H1 (cell line): ENCODE measurements at regions not wholly inside any gene's neighbourhood (a gene's known extent, or its start where the extent isn't known, plus 50 kb on each side); places are given as distances from the start of the nearest gene placed in this dataset.

Source experiments
- CTCF ChIA-PET: fragments of 300-600 bp; sonication (Branson Sonifier 250); formaldehyde crosslinking; loops from one replicate; lab custom pipeline; 2021; ENCODE audit not compliant: partially characterized antibody; lab: Charles Lee
- POLR2A ChIA-PET: fragments of 300-600 bp; sonication (Branson Sonifier 250); formaldehyde crosslinking; loops from one replicate; lab custom pipeline; 2021; ENCODE audit warnings: inconsistent platforms; ENCODE audit not compliant: partially characterized antibody; lab: Charles Lee
- DNase-seq, 2 experiments: peaks; one replicate each; pipeline versions ENCODE4 v3.0.0 to v3.0.0-alpha.2; 2010 to 2022; ENCODE audit warnings: low spot score in 2 of 2, low read depth in 1 of 2, mixed read lengths in 1 of 2
- FAIRE-seq: peaks from 2 replicates; lab custom pipeline; 2011; peaks lifted over from hg19 to GRCh38; lab: Jason Lieb, UNC
- H2AFZ ChIP-seq: 2 replicates; pipeline ENCODE4 v1.8.1; 2012; ENCODE audit warnings: low read length, inconsistent platforms
- H2AK5ac ChIP-seq: 2 replicates; pipeline ENCODE4 v1.6.1; 2013; ENCODE audit warnings: low read depth, low read length
- H2BK120ac ChIP-seq: replicated peaks from 2 replicates; pipeline ENCODE3; 2013; ENCODE audit warnings: low read depth, low read length, inconsistent platforms
- H2BK12ac ChIP-seq: 2 replicates; pipeline ENCODE4 v1.6.1; 2013; ENCODE audit warnings: low read depth, low read length
- H2BK15ac ChIP-seq: 2 replicates; pipeline ENCODE4 v1.6.1; 2013; ENCODE audit warnings: low read length
- H2BK20ac ChIP-seq: 2 replicates; pipeline ENCODE4 v1.6.1; 2013; ENCODE audit warnings: low read length
- H2BK5ac ChIP-seq: 2 replicates; pipeline ENCODE4 v1.6.1; 2013; ENCODE audit warnings: low read depth, low read length
- H3K14ac ChIP-seq: 2 replicates; pipeline ENCODE4 v1.6.1; 2013; ENCODE audit warnings: inconsistent platforms; ENCODE audit not compliant: insufficient read length
- H3K18ac ChIP-seq: 2 replicates; pipeline ENCODE4 v1.6.1; 2013; ENCODE audit warnings: low read length; ENCODE audit errors: extremely low read depth
- H3K23ac ChIP-seq: 2 replicates; pipeline ENCODE4 v1.6.1; 2013; ENCODE audit warnings: inconsistent platforms; ENCODE audit not compliant: insufficient read length
- H3K23me2 ChIP-seq: 2 replicates; pipeline ENCODE4 v1.6.1; 2013; ENCODE audit warnings: low read depth, low read length
- H3K27ac ChIP-seq: 2 replicates; pipeline ENCODE4 v1.6.1; 2011; ENCODE audit warnings: low read depth, low read length, inconsistent platforms
- H3K27me3 ChIP-seq, 4 experiments: replicated peaks in 1 of 4; 1 replicate in 1 of 4; 2 replicates in 3 of 4; pipeline versions ENCODE4 v1.6.1 to v1.8.1; 2011 to 2013; ENCODE audit warnings: low read length in 3 of 4, mild to moderate bottlenecking in 3 of 4, inconsistent platforms in 2 of 4, mixed read lengths in 2 of 4, moderate library complexity in 1 of 4; ENCODE audit not compliant: control insufficient read depth in 3 of 4, insufficient read depth in 3 of 4; ENCODE audit errors: extremely low read depth in 1 of 4
- H3K36me3 ChIP-seq, 4 experiments: 2 replicates each; pipeline versions ENCODE4 v1.6.1 to v1.8.1; 2011 to 2013; ENCODE audit warnings: mild to moderate bottlenecking in 4 of 4, low read length in 3 of 4, moderate library complexity in 2 of 4, control low read depth in 1 of 4, inconsistent platforms in 1 of 4; ENCODE audit not compliant: insufficient read depth in 4 of 4, control insufficient read depth in 2 of 4
- H3K4ac ChIP-seq: replicated peaks from 2 replicates; pipeline ENCODE3; 2013; ENCODE audit warnings: low read length, low read depth, mixed read lengths, inconsistent platforms; ENCODE audit not compliant: insufficient read length
- H3K4me1 ChIP-seq, 4 experiments: replicated peaks in 1 of 4; 1 replicate in 1 of 4; 2 replicates in 3 of 4; pipeline versions ENCODE4 v1.6.1 to v1.8.1; 2011 to 2013; ENCODE audit warnings: low read length in 3 of 4, inconsistent platforms in 2 of 4, mixed read lengths in 1 of 4; ENCODE audit not compliant: insufficient read depth in 4 of 4, control insufficient read depth in 3 of 4
- H3K4me2 ChIP-seq, 2 experiments: 2 replicates each; pipeline versions ENCODE4 v1.6.1 to v1.8.1; 2011 to 2013; ENCODE audit warnings: low read depth in 2 of 2, low read length in 2 of 2, control low read depth in 1 of 2, inconsistent platforms in 1 of 2, mild to moderate bottlenecking in 1 of 2; ENCODE audit not compliant: insufficient read depth in 1 of 2
- H3K4me3 ChIP-seq, 4 experiments: fragments of 200-600, 300-600 bp in 1 of 4; sonication (generic), shearing (Covaris generic), sonication (Bioruptor Twin) in 1 of 4; 2 replicates each; pipeline versions ENCODE4 v1.5.1 to v1.8.1; 2011 to 2016; ENCODE audit warnings: low read length in 4 of 4, low read depth in 3 of 4, control low read depth in 2 of 4, inconsistent platforms in 2 of 4, mild to moderate bottlenecking in 2 of 4, mixed read lengths in 1 of 4, moderate library complexity in 1 of 4; ENCODE audit not compliant: insufficient read depth in 2 of 4; ENCODE audit errors: extremely low read depth in 1 of 4
- H3K56ac ChIP-seq: replicated peaks from 2 replicates; pipeline ENCODE3; 2013; ENCODE audit warnings: low read depth, mild to moderate bottlenecking, mixed read lengths, low read length, inconsistent platforms; ENCODE audit not compliant: insufficient read length
- H3K79me1 ChIP-seq: 2 replicates; pipeline ENCODE4 v1.6.1; 2013; ENCODE audit warnings: low read depth, low read length, control low read depth
- H3K79me2 ChIP-seq, 2 experiments: 2 replicates each; pipeline versions ENCODE4 v1.6.1 to v1.8.1; 2012 to 2013; ENCODE audit warnings: low read length in 2 of 2, mild to moderate bottlenecking in 2 of 2, inconsistent platforms in 1 of 2; ENCODE audit not compliant: insufficient read depth in 2 of 2, control insufficient read depth in 1 of 2
- H3K9ac ChIP-seq, 4 experiments: replicated peaks in 1 of 4; 1 replicate in 1 of 4; 2 replicates in 3 of 4; pipeline versions ENCODE4 v1.6.1 to v1.8.1; 2011 to 2013; ENCODE audit warnings: low read depth in 3 of 4, low read length in 3 of 4, control low read depth in 2 of 4, mild to moderate bottlenecking in 2 of 4, moderate library complexity in 2 of 4, inconsistent platforms in 1 of 4; ENCODE audit errors: extremely low read depth in 1 of 4
- H3K9me3 ChIP-seq, 2 experiments: 2 replicates each; pipeline versions ENCODE4 v1.6.1 to v1.8.1; 2012 to 2013; ENCODE audit warnings: mild to moderate bottlenecking in 2 of 2, moderate library complexity in 2 of 2, control low read depth in 1 of 2, inconsistent platforms in 1 of 2, low read depth in 1 of 2, low read length in 1 of 2, mixed read lengths in 1 of 2; ENCODE audit not compliant: insufficient read depth in 2 of 2
- H4K20me1 ChIP-seq, 2 experiments: replicated peaks in 1 of 2; 2 replicates each; pipeline versions ENCODE3 to v1.8.1; 2011 to 2013; ENCODE audit warnings: inconsistent platforms in 2 of 2, low read length in 2 of 2, mild to moderate bottlenecking in 1 of 2; ENCODE audit not compliant: insufficient read depth in 2 of 2, control insufficient read depth in 1 of 2
- H4K5ac ChIP-seq: 2 replicates; pipeline ENCODE4 v1.6.1; 2013; ENCODE audit warnings: low read length, low read depth, mixed read lengths, inconsistent platforms; ENCODE audit not compliant: insufficient read length
- H4K8ac ChIP-seq: 2 replicates; pipeline ENCODE4 v1.8.0; 2013; ENCODE audit warnings: mild to moderate bottlenecking, moderate library complexity, low read length, inconsistent platforms; ENCODE audit not compliant: insufficient read depth; ENCODE audit errors: extremely low read depth
- H4K91ac ChIP-seq: replicated peaks from 2 replicates; pipeline ENCODE3; 2013; ENCODE audit warnings: low read length, mixed read lengths, inconsistent platforms; ENCODE audit not compliant: insufficient read length
- CBX8 ChIP-seq: fragments of 300-800, 300-1000 bp; sonication (generic); IDR thresholded peaks from 2 replicates; pipeline ENCODE4 v1.7.1; 2016; ENCODE audit warnings: low read depth, low read length, borderline replicate concordance
- CTBP2 ChIP-seq: IDR thresholded peaks from 2 replicates; pipeline ENCODE4 v1.7.0; 2011; ENCODE audit warnings: borderline replicate concordance, mild to moderate bottlenecking, moderate library complexity, mixed read lengths, low read length; ENCODE audit not compliant: insufficient read depth, insufficient read length
- EGR1 ChIP-seq: IDR thresholded peaks from 2 replicates; pipeline ENCODE4 v1.6.1; 2011; ENCODE audit warnings: low read depth, low read length, borderline replicate concordance
- POU5F1 ChIP-seq: IDR thresholded peaks from 2 replicates; pipeline ENCODE4 v1.6.1; 2011; ENCODE audit warnings: low read depth, mild to moderate bottlenecking, low read length, moderate library complexity
- RFX5 ChIP-seq: IDR thresholded peaks from 2 replicates; pipeline ENCODE4 v1.6.1; 2011; ENCODE audit warnings: low read depth, low read length, improper control_type of control experiment, borderline replicate concordance
- WGBS, 2 experiments: shearing (Covaris generic) in 1 of 2; methylation state at CpG; one replicate each; pipeline versions ENCODE4 v1.1.6 to v1.1.7; 2013 to 2015; ENCODE audit warnings: low lambda C conversion rate in 2 of 2, mixed read lengths in 2 of 2, inconsistent platforms in 1 of 2, low coverage in 1 of 2, missing lambda C conversion rate in 1 of 2; ENCODE audit not compliant: insufficient replicate concordance in 2 of 2, insufficient coverage in 1 of 2, insufficient read length in 1 of 2; ENCODE audit errors: extremely low coverage in 1 of 2, missing lambda C conversion rate in 1 of 2; 5-methylcytosine and 5-hydroxymethylcytosine counted together

DNA sequence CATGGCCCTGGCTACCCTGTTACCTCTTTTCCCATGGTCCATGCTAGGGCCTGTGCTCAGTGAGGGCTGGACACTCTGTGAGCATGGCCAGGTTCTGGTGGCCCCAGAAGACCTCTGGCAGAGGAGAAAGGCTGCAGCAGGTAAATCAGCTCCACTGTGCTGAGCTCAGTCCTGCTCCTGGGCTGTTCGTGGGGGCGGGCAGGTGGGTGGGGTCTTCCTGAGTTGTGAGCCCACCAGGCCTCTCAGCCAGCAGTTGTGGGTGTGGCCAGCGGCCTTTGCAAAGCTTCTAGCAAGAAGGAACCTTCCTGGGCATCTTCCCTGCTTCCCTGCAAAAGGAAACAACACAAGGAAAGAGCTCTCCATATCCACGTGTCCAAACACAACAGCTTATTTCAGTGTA is 85.3 kb upstream of the STX18 start:
- Histone ChIP-seq H2AFZ (no peak overlapping the region), H3K79me2 (no peaks in the 10 kb centered on the region), H3K4me3 (no peak overlapping the region), H2BK15ac (no peak overlapping the region), H4K8ac (no peak overlapping the region), H3K79me1 (no peaks in the 10 kb centered on the region; the same call in 1 of the 2 replicates), H2AK5ac (no peak overlapping the region), H4K5ac (no peak overlapping the region), H3K9ac (no peak overlapping the region), H3K23me2 (no peaks in the 10 kb centered on the region; the same call in 1 of the 2 replicates), H4K91ac (no peak overlapping the region), H3K4me1 (peaks cover 0 to 6% (median 0%) of the 10 kb centered on the region in 4 experiments; a peak in 3 of 7 replicates), H3K18ac (no peak overlapping the region)
- CTCF ChIA-PET = interaction anchor here (0.6 to 1.6 kb wide), 5 partner anchors 24 to 135 kb away, joined by 3 to 4 read pairs (median 3); no protein-coding TSS in a partner anchor
- DNase-seq = no peak
- POLR2A ChIA-PET = interaction anchor here (1.3 kb wide), 1 partner anchor 9 kb away, joined by 3 read pairs; no protein-coding TSS in a partner anchor
- TF ChIP-seq CTBP2 (no peak), POU5F1 (no peak), CBX8 (no peak), EGR1 (peak; percentile 41; the same call in 1 of the 2 replicates), RFX5 (no peak)
- TF ChIP-seq, all 59 proteins: peak for 1
- Histone ChIP-seq H3K23ac (no peak overlapping the region), H2BK120ac (no peak overlapping the region), H4K20me1 (peaks cover 0 to 3% of the 10 kb centered on the region in 2 experiments), H3K36me3 (no peaks in the 10 kb centered on the region), H3K4ac (no peak overlapping the region), H3K4me2 (no peak overlapping the region), H3K9me3 (no peaks in the 10 kb centered on the region), H2BK12ac (no peak overlapping the region), H3K14ac (no peak overlapping the region), H3K27ac (no peak overlapping the region), H2BK5ac (no peak overlapping the region), H2BK20ac (0 out of 2 replicates have a peak overlapping the region, but pooled peaks have one; percentile 48), H3K27me3 (no peaks in the 10 kb centered on the region), H3K56ac (no peak overlapping the region)
- FAIRE-seq = no peak
- WGBS, 2 experiments = 62% methylated on average over 4 of the region's 4 CpGs; no CpG with 5 or more reads in 1 of the 2 experiments
